ENCODE measurements at regions not wholly inside any gene's neighbourhood (a gene's known extent, or its start where the extent isn't known, plus 50 kb on each side); places are given as distances from the start of the nearest gene placed in this dataset.

DNA sequence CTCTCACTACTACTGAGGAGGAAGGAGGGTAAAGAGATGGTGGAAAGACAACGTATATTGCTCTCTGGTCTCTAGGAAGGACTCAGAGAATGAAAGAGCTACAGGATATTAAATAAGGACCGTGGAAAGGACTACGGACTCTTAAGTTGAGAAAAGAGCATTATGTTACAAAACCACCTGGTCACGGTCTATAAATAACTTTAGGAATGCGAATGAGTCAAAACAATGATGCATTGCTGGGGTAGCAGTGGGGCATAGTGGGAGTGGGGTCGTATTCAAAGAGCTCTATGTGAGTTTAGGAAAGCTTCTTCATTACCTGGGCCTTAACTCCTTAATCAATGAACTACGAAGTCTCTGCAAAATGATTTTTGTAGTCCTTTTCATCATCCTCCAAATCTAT lies 295.7 kb upstream of the SOX14 start:
- Histone ChIP-seq H3K27me3 (replicated peaks; ENCODE audit: control insufficient read depth, insufficient read depth, low read length) (no peaks in the 10 kb centered on the region), H3K36me3 (ENCODE audit: control insufficient read depth, insufficient read depth, low read length) (no peaks in the 10 kb centered on the region), H3K4me3 (replicated peaks; ENCODE audit: low read depth, low read length) (no peak overlapping the region)
- no peak for DNase-seq (ENCODE audit: extremely low read depth, insufficient read length)
- TF ChIP-seq, protein P1, sequence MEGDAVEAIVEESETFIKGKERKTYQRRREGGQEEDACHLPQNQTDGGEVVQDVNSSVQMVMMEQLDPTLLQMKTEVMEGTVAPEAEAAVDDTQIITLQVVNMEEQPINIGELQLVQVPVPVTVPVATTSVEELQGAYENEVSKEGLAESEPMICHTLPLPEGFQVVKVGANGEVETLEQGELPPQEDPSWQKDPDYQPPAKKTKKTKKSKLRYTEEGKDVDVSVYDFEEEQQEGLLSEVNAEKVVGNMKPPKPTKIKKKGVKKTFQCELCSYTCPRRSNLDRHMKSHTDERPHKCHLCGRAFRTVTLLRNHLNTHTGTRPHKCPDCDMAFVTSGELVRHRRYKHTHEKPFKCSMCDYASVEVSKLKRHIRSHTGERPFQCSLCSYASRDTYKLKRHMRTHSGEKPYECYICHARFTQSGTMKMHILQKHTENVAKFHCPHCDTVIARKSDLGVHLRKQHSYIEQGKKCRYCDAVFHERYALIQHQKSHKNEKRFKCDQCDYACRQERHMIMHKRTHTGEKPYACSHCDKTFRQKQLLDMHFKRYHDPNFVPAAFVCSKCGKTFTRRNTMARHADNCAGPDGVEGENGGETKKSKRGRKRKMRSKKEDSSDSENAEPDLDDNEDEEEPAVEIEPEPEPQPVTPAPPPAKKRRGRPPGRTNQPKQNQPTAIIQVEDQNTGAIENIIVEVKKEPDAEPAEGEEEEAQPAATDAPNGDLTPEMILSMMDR (IDR thresholded peaks at IDR 0.05; ENCODE audit: insufficient read depth, low read length, poor library complexity, severe bottlenecking), result no peak

DNA sequence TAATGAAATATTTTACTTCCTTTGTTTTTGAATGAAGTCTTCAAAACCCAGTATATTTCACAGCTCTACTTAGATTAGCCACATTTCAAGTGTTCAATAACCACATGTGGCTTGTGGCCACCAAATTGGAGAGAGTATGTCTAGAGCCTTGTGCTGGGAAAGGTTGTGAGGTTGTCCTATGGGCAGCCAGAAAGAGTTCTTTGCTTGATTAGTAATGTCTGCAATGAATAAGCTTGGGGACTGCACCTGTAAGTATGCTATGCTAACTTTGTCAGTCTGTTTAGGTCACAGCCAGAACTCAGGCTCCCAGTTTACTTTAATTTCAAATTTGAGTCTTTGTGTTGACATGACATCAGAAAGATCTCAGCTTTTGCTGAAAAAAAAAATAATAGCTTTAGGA lies 294.9 kb upstream of the SOX14 start:
- no peaks in the 10 kb centered on the region for H3K27me3 ChIP-seq (replicated peaks; ENCODE audit: control insufficient read depth, insufficient read depth, low read length)
- no peak overlapping the region for H3K4me3 ChIP-seq (replicated peaks; ENCODE audit: low read depth, low read length)
- TF ChIP-seq, protein P1 (IDR thresholded peaks at IDR 0.05; ENCODE audit: insufficient read depth, low read length, poor library complexity, severe bottlenecking), result no peak
- DNase-seq (ENCODE audit: extremely low read depth, insufficient read length), result no peak
- H3K36me3 ChIP-seq (ENCODE audit: control insufficient read depth, insufficient read depth, low read length), result no peaks in the 10 kb centered on the region

DNA sequence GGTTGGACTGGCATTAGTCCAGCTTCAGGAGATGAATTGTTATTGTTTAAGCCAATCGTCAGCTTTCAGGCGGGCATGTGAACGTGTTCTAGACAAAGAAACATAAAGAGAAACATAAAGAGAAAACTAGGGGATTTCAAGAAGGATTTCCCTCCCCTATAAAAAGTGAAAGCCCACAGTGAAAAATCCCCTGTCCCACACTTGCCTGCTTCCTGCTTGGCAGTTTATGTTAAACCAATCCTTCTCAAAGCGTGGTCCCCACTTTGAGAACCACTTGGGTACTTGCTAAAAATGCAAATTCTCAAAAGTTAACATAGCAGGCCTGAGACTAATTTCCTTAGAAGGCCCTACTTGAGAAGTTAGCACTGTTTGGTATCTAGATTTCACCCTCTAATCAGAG lies 293.0 kb upstream of the SOX14 start:
- TF ChIP-seq, protein P1 (IDR thresholded peaks at IDR 0.05; ENCODE audit: insufficient read depth, low read length, poor library complexity, severe bottlenecking), result no peak
- H3K36me3 ChIP-seq (ENCODE audit: control insufficient read depth, insufficient read depth, low read length), result no peaks in the 10 kb centered on the region
- no peaks in the 10 kb centered on the region for H3K27me3 ChIP-seq (replicated peaks; ENCODE audit: control insufficient read depth, insufficient read depth, low read length)
- no peak overlapping the region for H3K4me3 ChIP-seq (replicated peaks; ENCODE audit: low read depth, low read length)
- peak; percentile 26 for DNase-seq (ENCODE audit: extremely low read depth, insufficient read length)

DNA sequence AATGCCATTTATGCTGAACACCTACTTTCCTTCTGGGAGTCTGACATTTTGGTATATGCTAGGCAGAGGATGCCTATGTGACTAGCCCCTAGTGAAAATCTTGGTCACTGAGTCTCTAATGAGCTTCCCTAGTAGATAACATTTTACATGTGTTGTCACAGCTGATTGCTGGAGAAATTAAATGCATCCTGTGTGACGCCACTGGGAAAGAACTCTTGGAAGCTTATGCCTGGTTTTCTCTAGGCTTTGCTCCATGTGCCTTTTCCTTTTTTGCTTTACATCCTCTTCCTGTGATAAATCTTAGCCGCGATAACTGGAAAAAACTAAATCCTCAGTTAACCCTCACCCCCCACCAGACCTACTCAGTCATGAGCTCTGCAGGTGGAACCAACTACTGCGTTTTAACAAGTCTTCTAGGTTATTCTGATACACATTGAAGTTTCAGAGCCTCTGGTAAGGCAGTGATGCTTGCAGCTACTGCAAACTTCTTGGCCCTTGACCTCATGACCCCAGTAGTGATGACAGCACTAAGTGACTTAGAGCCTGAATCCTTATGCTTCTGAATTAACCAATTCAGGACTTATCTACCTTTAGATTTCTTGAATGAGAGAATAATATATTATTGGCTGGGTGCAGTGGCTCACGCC lies 292.4 kb upstream of the SOX14 start:
- no peaks in the 10 kb centered on the region for H3K36me3 ChIP-seq (ENCODE audit: control insufficient read depth, insufficient read depth, low read length)
- H3K27me3 ChIP-seq (replicated peaks; ENCODE audit: control insufficient read depth, insufficient read depth, low read length), result no peaks in the 10 kb centered on the region
- TF ChIP-seq, protein P1 (IDR thresholded peaks at IDR 0.05; ENCODE audit: insufficient read depth, low read length, poor library complexity, severe bottlenecking), result no peak
- H3K4me3 ChIP-seq (replicated peaks; ENCODE audit: low read depth, low read length), result no peak overlapping the region
- no peak for DNase-seq (ENCODE audit: extremely low read depth, insufficient read length)

DNA sequence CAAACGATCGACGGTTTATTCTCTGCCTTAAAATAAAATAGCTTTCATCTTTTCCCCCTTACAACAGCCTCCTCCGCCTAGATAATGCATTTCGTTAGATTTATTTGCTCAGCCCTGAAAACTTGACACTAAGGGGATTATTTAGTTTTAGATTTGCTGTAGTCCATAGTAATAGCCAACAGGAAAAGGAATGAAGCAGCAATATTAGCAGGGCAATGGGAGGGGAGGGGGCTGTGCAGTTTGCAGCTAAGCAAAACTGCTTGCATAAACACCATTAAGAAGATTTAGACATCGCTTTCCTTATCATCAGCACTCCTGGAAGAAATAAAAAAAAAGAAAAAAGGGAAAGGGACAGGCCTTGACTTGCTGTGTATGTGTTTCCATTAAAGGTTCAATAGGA lies 286.5 kb upstream of the SOX14 start:
- Histone ChIP-seq H3K4me3 (replicated peaks; ENCODE audit: low read depth, low read length) (no peak overlapping the region), H3K27me3 (replicated peaks; ENCODE audit: control insufficient read depth, insufficient read depth, low read length) (no peaks in the 10 kb centered on the region), H3K36me3 (ENCODE audit: control insufficient read depth, insufficient read depth, low read length) (no peaks in the 10 kb centered on the region)
- no peak for DNase-seq (ENCODE audit: extremely low read depth, insufficient read length)
- TF ChIP-seq, protein P1 (IDR thresholded peaks at IDR 0.05; ENCODE audit: insufficient read depth, low read length, poor library complexity, severe bottlenecking), result no peak

All from GM06990 (cell line).